HG02588 (cell line): ENCODE measurements at regions not wholly inside any gene's neighbourhood (a gene's known extent, or its start where the extent isn't known, plus 50 kb on each side); places are given as distances from the start of the nearest gene placed in this dataset.
"Not testable (repeated sequence)": the region's sequence is repeated elsewhere in the genome, so short reads cannot be mapped to it uniquely, and the experiment has no call there.

Source experiments
- ATAC-seq: cut with Tn5 transposase; IDR thresholded peaks from one replicate; pipeline ENCODE4 v1.9.1; 2021; ENCODE audit warnings: mild to moderate bottlenecking, moderate library complexity; ENCODE audit not compliant: unreplicated experiment

DNA sequence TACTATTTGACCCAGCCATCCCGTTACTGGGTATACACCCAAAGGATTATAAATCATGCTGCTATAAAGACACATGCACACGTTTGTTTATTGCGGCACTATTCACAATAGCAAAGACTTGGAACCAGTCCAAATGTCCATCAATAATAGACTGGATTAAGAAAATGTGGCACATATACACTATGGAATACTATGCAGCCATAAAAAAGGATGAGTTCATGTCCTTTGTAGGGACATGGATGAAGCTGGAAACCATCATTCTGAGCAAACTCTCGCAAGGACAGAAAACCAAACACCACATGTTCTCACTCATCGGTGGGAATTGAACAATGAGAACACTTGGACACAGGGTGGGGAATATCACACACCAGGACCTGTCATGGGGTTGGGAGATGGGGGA is 56.7 kb upstream of the SELENOP start:
- ATAC-seq, result not testable (repeated sequence)

DNA sequence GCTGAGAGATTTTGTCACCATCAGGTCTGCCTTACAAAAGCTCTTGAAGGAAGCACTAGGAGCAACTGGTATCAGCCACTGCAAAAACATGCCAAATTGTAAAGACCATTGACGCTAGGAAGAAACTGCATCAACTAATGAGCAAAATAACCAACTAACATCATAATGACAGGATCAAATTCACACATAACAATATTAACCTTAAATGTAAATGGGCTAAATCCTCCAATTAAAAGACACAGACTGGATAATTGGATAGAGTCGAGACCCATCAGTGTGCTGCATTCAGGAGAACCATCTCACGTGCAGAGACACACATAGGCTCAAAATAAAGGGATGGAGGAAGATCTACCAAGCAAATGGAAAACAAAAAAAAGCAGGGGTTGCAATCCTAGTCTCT is 53.1 kb upstream of the SELENOP start:
- ATAC-seq, result not testable (repeated sequence)
